Stimulated activated CD4-positive, alpha-beta T cell treated with anti-CD3 and anti-CD28 coated beads, Interleukin-1b, Interleukin-23, amount 100 ng/mL, for 48 hours (primary cell): ENCODE measurements at regions not wholly inside any gene's neighbourhood (a gene's known extent, or its start where the extent isn't known, plus 50 kb on each side); places are given as distances from the start of the nearest gene placed in this dataset.

Source experiments
- DNase-seq: peaks from one replicate; pipeline ENCODE4 v3.0.0-alpha.2; 2020

DNA sequence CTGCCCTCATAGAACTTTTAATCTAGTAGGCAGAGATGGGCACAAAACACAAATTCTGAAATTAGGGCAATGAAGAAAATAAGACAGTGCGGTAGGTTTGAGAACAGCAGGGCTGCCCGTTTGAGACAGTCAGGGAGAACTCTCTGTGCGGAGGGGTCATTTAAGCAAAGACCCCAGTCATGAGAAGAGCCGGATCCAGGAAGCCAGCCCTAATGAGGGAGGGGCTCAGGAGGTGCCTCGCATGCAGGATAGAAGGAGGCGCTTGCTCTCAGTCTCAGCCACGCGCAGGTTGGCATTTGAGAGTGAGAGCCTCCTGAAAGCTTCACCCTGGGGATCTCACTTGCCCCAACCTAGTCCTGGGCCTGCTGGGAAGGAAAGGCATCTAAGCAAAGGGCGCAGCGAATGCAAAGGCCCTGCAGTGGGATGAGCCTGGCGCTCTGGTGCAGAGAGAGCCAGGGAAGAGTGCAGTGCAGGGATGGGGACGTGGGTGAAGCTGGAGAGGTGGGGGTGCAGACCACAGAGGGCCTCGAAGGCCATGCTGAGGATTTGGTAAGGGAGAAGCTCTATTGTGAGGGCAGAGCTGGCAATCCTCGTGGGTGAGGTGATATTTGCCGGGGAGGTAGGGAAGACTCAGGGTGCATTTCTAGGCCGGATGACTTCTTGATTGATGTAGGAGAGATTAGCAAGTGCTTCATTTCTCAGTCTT, 130.0 kb upstream of the PTPN1 start:
- no peak for DNase-seq

GRCh38 chr20:50380697-50381040, 129.5 kb upstream of the PTPN1 start:
- no peak for DNase-seq

- DNase-seq = no peak
Measured at GRCh38 chr20:50381075-50381732, 129.0 kb upstream of the PTPN1 start.

DNA sequence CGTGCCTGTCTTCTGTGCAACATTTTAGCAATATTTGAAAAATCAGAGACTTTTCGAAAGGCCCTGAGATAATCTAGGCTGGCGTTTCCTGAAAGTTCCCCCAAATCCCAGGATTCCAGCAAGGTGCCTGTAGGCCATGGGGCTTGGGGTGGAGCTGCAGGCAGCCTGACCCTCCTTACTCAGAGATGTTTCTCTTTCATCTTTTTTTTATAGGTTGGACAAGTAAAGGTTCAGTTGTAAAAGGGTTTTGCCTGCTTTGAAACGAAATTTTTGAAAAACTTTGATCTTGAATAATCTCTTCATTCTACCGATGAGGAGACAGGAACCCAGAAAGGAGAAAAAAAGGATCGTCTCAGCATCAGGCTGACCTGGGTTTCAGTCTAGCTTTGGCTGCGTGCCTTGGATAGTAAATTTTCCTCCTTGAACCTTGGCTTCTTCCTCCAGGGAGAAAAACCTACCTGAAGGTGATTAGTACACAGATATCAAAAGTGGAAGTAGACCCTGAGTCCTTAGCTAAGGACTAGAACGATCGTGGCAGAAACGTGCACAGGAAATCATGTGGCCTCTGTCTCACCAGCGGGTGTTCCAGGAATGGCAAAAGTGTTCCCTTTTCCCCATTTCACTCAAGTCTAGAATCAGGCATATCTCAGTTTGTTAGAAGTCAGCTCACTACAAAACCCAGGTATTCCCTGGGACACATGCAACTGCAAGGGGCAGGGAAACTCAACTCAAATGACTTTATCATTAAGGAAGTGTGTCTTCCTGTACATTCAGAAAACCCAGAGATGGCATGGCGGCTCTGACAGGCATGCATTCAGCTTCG, 128.2 kb upstream of the PTPN1 start:
- DNase-seq = peak; percentile 27

DNA sequence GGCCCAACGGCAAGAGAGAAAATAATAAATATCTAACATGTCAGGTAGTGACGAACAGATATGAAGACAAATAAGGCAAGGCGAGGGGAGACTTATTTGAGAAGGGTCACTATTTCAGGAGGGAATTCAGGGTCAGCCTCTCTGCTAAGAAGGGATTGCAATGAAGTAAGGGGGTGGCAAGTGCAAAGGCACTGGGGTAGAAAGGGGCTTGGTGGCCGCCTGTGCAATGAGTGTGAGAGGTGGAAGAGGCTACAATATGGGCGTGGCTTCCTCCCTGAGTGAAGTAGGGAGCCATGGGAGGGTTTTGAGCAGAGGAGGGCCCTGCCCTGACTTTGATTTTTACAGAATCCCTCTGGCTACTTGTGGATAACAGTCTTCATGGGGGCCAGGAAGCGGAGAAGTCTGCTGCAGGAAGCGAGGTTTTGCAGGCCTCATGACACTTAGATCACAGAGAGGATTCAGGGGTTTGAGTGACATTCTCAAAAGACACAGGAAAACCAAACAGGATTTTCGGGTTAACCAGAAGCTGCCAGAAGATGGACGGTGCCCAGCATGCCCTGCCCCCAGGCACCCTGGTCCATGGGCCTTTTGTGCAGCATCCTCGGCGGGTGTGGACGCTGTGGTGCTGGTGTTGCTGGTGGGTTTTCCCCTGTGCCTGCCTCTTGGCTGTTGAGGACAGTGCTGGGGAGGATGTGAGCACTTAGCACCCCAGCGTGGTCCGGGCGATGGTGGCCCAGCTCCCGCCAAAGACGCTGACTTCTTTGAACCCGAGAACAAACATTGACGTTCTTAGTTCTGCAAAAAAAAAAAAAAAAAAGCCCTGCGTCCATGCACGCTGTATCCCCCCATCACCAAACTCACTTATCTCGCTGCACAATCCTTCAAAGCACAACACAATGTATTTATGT, 124.2 kb upstream of the PTPN1 start:
- DNase-seq = peak; percentile 27

DNA sequence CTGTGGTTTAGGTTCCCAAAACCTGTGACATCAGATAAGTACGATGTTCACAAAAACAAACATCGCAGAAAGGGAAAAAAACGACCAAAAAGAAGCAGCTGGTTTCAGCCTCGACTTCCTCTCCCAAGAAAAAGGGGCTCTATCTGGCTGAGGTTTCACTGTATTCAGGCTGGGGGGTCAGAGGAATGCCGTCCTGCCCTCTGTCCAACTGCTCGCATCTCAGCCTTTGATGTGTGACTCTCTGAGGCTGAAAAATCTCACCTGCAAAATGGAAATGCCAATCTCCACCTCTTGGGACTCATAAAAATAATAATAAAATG, 123.6 kb upstream of the PTPN1 start:
- no peak for DNase-seq

DNA sequence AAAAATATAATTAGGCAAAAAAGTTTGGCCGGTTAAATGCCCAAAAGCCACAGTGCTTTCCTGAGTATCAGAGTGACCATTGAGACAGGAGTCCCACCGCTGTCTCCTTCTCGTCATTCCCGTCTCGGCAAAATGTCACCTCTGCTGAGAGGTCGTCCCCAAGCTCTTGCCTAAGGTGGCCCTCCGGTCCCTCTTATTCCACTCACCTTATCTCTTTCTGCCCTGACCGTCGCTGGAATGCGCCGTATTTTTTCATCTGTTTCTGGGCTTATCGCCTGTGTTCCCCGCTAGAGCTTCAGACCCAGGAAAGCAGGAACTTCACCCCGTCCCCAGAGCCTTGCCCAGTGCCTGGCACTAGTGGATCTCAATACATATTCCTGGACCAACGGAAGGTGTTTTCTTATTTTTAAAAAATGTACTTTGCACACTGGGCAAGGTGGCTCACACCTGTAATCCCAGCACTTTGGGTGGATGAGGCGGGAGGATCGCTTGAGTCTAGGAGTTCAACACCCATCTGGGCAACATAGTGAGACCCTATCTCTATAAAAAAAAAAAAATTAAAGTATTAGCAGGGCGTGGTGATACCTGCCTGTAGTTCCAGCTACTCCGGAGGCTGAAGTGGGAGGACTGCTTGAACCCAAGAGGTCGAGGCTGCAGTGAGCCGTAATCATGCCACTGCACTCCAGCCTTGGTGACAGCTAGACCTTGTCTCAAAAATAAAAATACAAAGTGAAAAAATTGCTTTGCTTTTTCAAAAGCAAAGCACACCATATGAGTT, 122.8 kb upstream of the PTPN1 start:
- DNase-seq = no peak

- DNase-seq = no peak
Measured at GRCh38 chr20:50387996-50388332, 122.2 kb upstream of the PTPN1 start.

- DNase-seq = no peak
Measured at GRCh38 chr20:50388733-50389437, 121.3 kb upstream of the PTPN1 start.

DNA sequence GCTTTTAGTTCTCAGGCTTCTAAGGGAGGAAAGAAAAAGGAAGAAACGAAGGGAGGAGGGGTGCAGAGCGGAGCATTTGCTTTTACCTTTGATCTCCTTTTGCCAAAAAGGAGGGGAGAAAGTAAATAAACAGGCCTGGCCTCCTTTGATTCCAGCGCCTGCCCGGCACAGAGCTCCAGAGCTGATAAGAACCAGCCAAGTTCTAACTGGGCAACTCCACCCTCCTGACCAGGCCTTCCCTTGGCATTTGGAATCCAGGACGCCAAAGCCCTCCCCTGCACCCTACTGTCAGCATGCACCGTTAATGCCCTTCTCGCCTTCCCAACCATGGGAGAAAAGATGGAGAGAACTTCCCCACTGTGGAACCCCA, 120.8 kb upstream of the PTPN1 start:
- no peak for DNase-seq

DNA sequence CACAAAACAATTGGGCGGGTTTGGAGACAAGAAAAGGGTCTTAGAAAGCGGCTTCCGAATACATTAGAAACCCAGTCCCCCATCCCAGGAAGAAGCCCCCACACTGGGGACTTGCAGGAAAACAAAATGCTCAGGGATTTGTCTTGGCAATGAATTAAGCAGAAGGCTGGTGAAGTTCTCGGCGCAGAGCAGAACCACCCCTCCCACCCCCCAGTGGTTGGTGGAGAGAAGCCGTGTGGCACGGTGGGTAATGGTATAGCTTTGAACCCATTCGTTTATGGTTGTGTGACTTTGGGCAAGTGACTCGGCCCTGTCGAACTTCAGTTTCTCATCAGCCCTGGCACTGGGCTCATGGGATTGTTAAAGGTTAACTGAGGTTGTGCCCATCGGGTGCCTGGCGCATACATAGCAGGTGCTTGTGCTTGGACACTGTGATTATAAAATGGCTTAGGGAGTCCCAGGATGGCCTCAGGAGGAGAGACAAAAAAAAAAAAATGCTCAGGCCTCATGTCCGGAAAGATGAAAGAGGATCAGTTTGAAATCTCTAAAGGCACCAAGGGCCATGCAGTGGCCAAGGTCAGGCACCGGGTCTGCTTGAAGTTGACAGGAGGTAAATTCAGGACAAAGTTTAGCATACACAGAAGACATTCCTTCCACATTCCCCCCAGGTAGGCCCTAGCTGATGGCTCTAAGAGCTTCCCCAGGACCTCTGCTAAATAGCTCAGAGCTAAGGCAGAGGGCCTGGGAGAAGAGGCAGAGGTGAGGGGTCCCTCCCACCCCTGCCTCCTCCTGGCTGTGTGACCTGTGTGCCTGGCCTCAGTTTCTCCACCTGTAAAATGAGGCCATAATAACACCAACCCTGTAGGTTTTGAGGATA, 120.1 kb upstream of the PTPN1 start:
- no peak for DNase-seq

- no peak for DNase-seq
Measured at GRCh38 chr20:50390685-50391443, 119.3 kb upstream of the PTPN1 start.

GRCh38 chr20:50391444-50392137, 118.6 kb upstream of the PTPN1 start:
- no peak for DNase-seq

DNA sequence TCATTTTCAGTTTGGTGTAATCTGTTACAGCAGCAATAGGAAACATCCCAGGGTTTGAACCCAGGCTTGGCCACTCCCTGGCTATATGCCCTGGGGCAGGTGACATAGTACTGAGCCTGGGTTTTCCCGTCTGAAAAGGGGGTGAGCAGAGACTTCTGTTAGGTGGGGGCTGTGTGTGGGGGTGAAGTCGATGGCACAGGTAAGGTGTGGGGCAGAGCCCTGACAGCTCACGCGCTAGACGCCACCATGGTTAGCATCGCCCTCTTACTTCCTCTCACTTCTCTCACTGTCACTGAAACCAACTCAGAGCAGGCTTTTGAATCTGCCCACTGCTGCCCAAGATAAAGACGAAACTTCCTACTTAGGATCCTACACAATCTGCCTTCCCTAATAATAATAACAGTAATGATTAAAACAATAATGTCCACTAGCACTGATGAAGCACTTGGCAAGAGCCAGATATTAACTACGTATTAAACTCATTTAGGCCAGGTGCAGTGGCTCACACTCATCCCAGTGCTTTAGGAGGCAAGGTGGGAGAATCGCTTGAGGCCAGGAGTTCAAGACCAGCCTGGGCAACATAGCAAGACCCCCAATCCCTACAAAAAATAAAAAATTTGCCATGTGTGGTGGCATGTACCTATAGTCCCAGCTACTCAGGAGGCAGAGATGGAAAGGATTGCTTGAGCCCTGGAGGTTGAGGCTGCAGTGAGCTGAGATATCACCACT, 117.9 kb upstream of the PTPN1 start:
- DNase-seq = no peak

- DNase-seq = no peak
Measured at GRCh38 chr20:50393242-50393641, 116.9 kb upstream of the PTPN1 start.

- DNase-seq = no peak
Measured at GRCh38 chr20:50393990-50394561, 116.1 kb upstream of the PTPN1 start.

DNA sequence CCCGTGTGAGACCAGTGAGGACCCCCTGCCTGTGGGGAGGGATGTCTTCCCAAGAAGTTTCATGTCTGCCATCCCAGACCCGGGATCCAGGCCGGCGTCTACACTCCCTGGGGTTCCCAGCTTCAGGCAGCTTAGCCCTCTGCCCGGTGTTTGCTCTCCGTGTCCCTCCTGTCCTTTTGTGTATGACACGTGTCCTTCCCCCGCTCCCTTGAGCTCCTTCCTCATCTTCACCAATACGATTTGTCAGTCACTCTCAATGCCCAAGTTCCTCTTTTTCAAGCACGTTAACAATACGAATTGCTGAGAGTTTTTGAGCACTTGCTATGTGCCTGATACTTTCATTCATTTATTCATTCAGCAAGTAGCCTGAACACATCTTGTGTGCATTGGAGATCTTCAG, 115.6 kb upstream of the PTPN1 start:
- DNase-seq = no peak

- DNase-seq = no peak
Measured at GRCh38 chr20:50395251-50395729, 114.9 kb upstream of the PTPN1 start.
